ENCODE measurements at regions not wholly inside any gene's neighbourhood (a gene's known extent, or its start where the extent isn't known, plus 50 kb on each side); places are given as distances from the start of the nearest gene placed in this dataset.
"Not testable (repeated sequence)": the region's sequence is repeated elsewhere in the genome, so short reads cannot be mapped to it uniquely, and the experiment has no call there.

- H3K36me3 ChIP-seq (ENCODE audit: control insufficient read depth in 1 of 2, insufficient read depth in 2 of 2, low read length in 1 of 2), result no peaks in the 10 kb centered on the region
- DNase-seq (no peak), ATAC-seq (ENCODE audit: low FRiP score) (no peak)
- WGBS, 2 donors, result 89 to 90% methylated on average over 2 of the region's 2 CpGs
- no peaks in the 10 kb centered on the region for H3K27me3 ChIP-seq (ENCODE audit: control insufficient read depth in 1 of 2, insufficient read depth in 2 of 2, low read length in 1 of 2)
- no peak overlapping the region for H3K4me3 ChIP-seq (ENCODE audit: low read length in 2 of 2)
- H3K9me3 ChIP-seq (ENCODE audit: control insufficient read depth, low read length), result no peaks in the 10 kb centered on the region
- intact Hi-C loops (cut with DNase I), result no loop called here
- no peak overlapping the region for H3K27ac ChIP-seq (ENCODE audit: low read depth in 1 of 2, low read length in 2 of 2)
- no peaks in the 10 kb centered on the region for H3K4me1 ChIP-seq (ENCODE audit: control insufficient read depth in 1 of 2, insufficient read depth in 2 of 2, low read length in 2 of 2)
Measured at GRCh38 chr21:28174006-28174405, 818.7 kb downstream of the LTN1 start.

- no peak for DNase-seq
- H3K4me1 ChIP-seq (ENCODE audit: control insufficient read depth in 1 of 2, insufficient read depth in 2 of 2, low read length in 2 of 2), result no peaks in the 10 kb centered on the region
- WGBS, 2 donors, result 65 to 82% methylated on average over 2 of the region's 2 CpGs
- H3K4me3 ChIP-seq (ENCODE audit: low read length in 2 of 2), result no peak overlapping the region
- H3K27ac ChIP-seq (ENCODE audit: low read depth in 1 of 2, low read length in 2 of 2), result no peak overlapping the region
- no peaks in the 10 kb centered on the region for H3K36me3 ChIP-seq (ENCODE audit: control insufficient read depth in 1 of 2, insufficient read depth in 2 of 2, low read length in 1 of 2)
- H3K9me3 ChIP-seq (ENCODE audit: control insufficient read depth, low read length), result no peaks in the 10 kb centered on the region
- no peak for ATAC-seq (ENCODE audit: low FRiP score)
- intact Hi-C loops (cut with DNase I), result no loop called here
- no peaks in the 10 kb centered on the region for H3K27me3 ChIP-seq (ENCODE audit: control insufficient read depth in 1 of 2, insufficient read depth in 2 of 2, low read length in 1 of 2)
Measured at GRCh38 chr21:28172376-28172775, 820.3 kb downstream of the LTN1 start.

DNA sequence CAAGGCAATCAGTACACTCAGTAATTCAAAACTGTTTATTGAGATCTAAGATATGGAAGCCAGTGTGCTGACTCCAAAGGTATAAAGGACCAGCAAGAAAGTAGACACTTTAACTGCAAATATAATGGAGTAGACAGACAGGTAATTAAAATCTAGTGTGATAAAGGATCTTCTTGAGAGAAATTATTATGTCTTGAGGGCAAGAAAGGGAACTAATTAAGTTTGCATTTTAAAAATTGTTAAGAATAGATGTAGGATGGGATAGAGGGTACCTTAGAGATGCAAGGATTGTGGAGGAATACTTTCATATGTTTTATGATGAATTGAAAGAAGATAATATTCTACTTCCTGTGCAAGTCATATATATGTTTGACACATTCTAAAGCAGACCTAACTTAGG, 825.3 kb downstream of the LTN1 start:
- H3K4me3 ChIP-seq (ENCODE audit: low read length in 2 of 2), result no peak overlapping the region
- H3K36me3 ChIP-seq (ENCODE audit: control insufficient read depth in 1 of 2, insufficient read depth in 2 of 2, low read length in 1 of 2), result no peaks in the 10 kb centered on the region
- no peaks in the 10 kb centered on the region for H3K4me1 ChIP-seq (ENCODE audit: control insufficient read depth in 1 of 2, insufficient read depth in 2 of 2, low read length in 2 of 2)
- intact Hi-C loops (cut with DNase I), result no loop called here
- no peak for ATAC-seq (ENCODE audit: low FRiP score)
- DNase-seq, result no peak
- H3K27me3 ChIP-seq (ENCODE audit: control insufficient read depth in 1 of 2, insufficient read depth in 2 of 2, low read length in 1 of 2), result no peaks in the 10 kb centered on the region
- no peak overlapping the region for H3K27ac ChIP-seq (ENCODE audit: low read depth in 1 of 2, low read length in 2 of 2)
- no peaks in the 10 kb centered on the region for H3K9me3 ChIP-seq (ENCODE audit: control insufficient read depth, low read length)

DNA sequence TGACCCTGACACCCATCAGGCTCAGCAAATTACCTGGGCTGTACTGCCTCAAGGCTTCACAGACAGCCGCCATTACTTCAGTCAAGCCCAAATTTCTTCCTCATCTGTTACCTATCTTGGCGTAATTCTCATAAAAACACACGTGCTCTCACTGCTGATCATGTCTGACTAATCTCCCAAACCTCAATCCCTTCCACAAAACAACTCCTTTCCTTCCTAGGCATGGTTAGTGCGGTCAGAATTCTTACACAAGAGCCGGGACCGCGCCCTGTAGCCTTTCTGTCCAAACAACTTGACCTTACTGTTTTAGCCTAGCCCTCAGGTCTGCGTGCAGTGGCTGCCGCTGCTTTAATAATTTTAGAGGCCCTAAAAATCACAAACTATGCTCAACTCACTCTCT, 828.2 kb downstream of the LTN1 start:
- WGBS, 2 donors, result 92 to 95% methylated on average over 9 of the region's 9 CpGs
- H3K4me3 ChIP-seq (ENCODE audit: low read length in 2 of 2); DNase-seq; H3K36me3 ChIP-seq (ENCODE audit: control insufficient read depth in 1 of 2, insufficient read depth in 2 of 2, low read length in 1 of 2); H3K9me3 ChIP-seq (ENCODE audit: control insufficient read depth, low read length); H3K4me1 ChIP-seq (ENCODE audit: control insufficient read depth in 1 of 2, insufficient read depth in 2 of 2, low read length in 2 of 2); H3K27me3 ChIP-seq (ENCODE audit: control insufficient read depth in 1 of 2, insufficient read depth in 2 of 2, low read length in 1 of 2); ATAC-seq (ENCODE audit: low FRiP score); H3K27ac ChIP-seq (ENCODE audit: low read depth in 1 of 2, low read length in 2 of 2); intact Hi-C loops (cut with DNase I): not testable (repeated sequence)

GRCh38 chr21:28162052-28162451, 830.6 kb downstream of the LTN1 start:
- H3K9me3 ChIP-seq (ENCODE audit: control insufficient read depth, low read length); H3K4me3 ChIP-seq (ENCODE audit: low read length in 2 of 2); H3K36me3 ChIP-seq (ENCODE audit: control insufficient read depth in 1 of 2, insufficient read depth in 2 of 2, low read length in 1 of 2); H3K4me1 ChIP-seq (ENCODE audit: control insufficient read depth in 1 of 2, insufficient read depth in 2 of 2, low read length in 2 of 2); ATAC-seq (ENCODE audit: low FRiP score); H3K27me3 ChIP-seq (ENCODE audit: control insufficient read depth in 1 of 2, insufficient read depth in 2 of 2, low read length in 1 of 2); intact Hi-C loops (cut with DNase I); H3K27ac ChIP-seq (ENCODE audit: low read depth in 1 of 2, low read length in 2 of 2); DNase-seq: not testable (repeated sequence)
- WGBS, 2 donors, result 96 to 97% methylated on average over 15 of the region's 15 CpGs

- ATAC-seq (ENCODE audit: low FRiP score) (peak; percentile 44), DNase-seq (no peak)
- 69 to 76% methylated on average over 3 of the region's 3 CpGs for WGBS, 2 donors
- no peaks in the 10 kb centered on the region for H3K36me3 ChIP-seq (ENCODE audit: control insufficient read depth in 1 of 2, insufficient read depth in 2 of 2, low read length in 1 of 2)
- no peaks in the 10 kb centered on the region for H3K27me3 ChIP-seq (ENCODE audit: control insufficient read depth in 1 of 2, insufficient read depth in 2 of 2, low read length in 1 of 2)
- H3K9me3 ChIP-seq (ENCODE audit: control insufficient read depth, low read length), result no peaks in the 10 kb centered on the region
- H3K4me3 ChIP-seq (ENCODE audit: low read length in 2 of 2), result no peak overlapping the region
- H3K4me1 ChIP-seq (ENCODE audit: control insufficient read depth in 1 of 2, insufficient read depth in 2 of 2, low read length in 2 of 2), result no peaks in the 10 kb centered on the region
- no peak overlapping the region for H3K27ac ChIP-seq (ENCODE audit: low read depth in 1 of 2, low read length in 2 of 2)
- intact Hi-C loops (cut with DNase I), result no loop called here
Measured at GRCh38 chr21:28160378-28160777, 832.3 kb downstream of the LTN1 start.

GRCh38 chr21:28159396-28159795, 833.3 kb downstream of the LTN1 start:
- ATAC-seq (ENCODE audit: low FRiP score) (no peak), DNase-seq (no peak)
- no peaks in the 10 kb centered on the region for H3K4me1 ChIP-seq (ENCODE audit: control insufficient read depth in 1 of 2, insufficient read depth in 2 of 2, low read length in 2 of 2)
- no peak overlapping the region for H3K27ac ChIP-seq (ENCODE audit: low read depth in 1 of 2, low read length in 2 of 2)
- intact Hi-C loops (cut with DNase I), result loop anchor here in 1 of 2 donors (10.0 kb wide), 1 partner anchor 125 kb away; no protein-coding TSS in a partner anchor
- WGBS, 2 donors, result 71 to 76% methylated on average over 3 of the region's 3 CpGs
- no peaks in the 10 kb centered on the region for H3K9me3 ChIP-seq (ENCODE audit: control insufficient read depth, low read length)
- H3K4me3 ChIP-seq (ENCODE audit: low read length in 2 of 2), result no peak overlapping the region
- no peaks in the 10 kb centered on the region for H3K27me3 ChIP-seq (ENCODE audit: control insufficient read depth in 1 of 2, insufficient read depth in 2 of 2, low read length in 1 of 2)
- H3K36me3 ChIP-seq (ENCODE audit: control insufficient read depth in 1 of 2, insufficient read depth in 2 of 2, low read length in 1 of 2), result no peaks in the 10 kb centered on the region

GRCh38 chr21:28156590-28156989, 836.1 kb downstream of the LTN1 start:
- Histone ChIP-seq H3K27me3 (ENCODE audit: control insufficient read depth in 1 of 2, insufficient read depth in 2 of 2, low read length in 1 of 2) (no peaks in the 10 kb centered on the region), H3K4me1 (ENCODE audit: control insufficient read depth in 1 of 2, insufficient read depth in 2 of 2, low read length in 2 of 2) (no peaks in the 10 kb centered on the region), H3K9me3 (ENCODE audit: control insufficient read depth, low read length) (no peaks in the 10 kb centered on the region), H3K36me3 (ENCODE audit: control insufficient read depth in 1 of 2, insufficient read depth in 2 of 2, low read length in 1 of 2) (no peaks in the 10 kb centered on the region), H3K4me3 (ENCODE audit: low read length in 2 of 2) (no peak overlapping the region), H3K27ac (ENCODE audit: low read depth in 1 of 2, low read length in 2 of 2) (no peak overlapping the region)
- DNase-seq (no peak), ATAC-seq (ENCODE audit: low FRiP score) (no peak)
- 88 to 92% methylated on average over 6 of the region's 6 CpGs for WGBS, 2 donors
- intact Hi-C loops (cut with DNase I), result loop anchor here in 1 of 2 donors (10.0 kb wide), 1 partner anchor 128 kb away; no protein-coding TSS in a partner anchor

DNA sequence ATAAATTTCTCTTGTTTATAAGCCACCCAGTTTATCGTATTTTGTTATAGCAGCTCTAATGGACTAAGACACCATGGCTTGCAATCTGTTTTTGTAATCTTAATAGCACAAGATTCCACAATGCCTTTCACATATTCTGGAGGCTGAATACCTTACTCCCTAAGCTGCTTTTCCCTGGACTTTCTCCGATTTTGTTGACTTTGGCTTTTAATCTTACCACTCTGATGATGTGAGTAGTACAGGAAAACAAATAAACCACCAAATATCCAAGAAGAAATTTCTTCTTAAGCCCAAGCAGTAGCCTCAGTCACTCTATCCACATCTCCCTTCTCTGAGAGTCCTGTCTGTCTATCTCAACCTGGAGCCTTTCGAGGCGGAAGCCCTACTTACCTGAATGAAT, 838.6 kb downstream of the LTN1 start:
- ATAC-seq (ENCODE audit: low FRiP score) (no peak), DNase-seq (no peak)
- H3K27me3 ChIP-seq (ENCODE audit: control insufficient read depth in 1 of 2, insufficient read depth in 2 of 2, low read length in 1 of 2), result no peaks in the 10 kb centered on the region
- intact Hi-C loops (cut with DNase I), result loop anchor here in 1 of 2 donors (10.0 kb wide), 1 partner anchor 131 kb away; no protein-coding TSS in a partner anchor
- H3K27ac ChIP-seq (ENCODE audit: low read depth in 1 of 2, low read length in 2 of 2), result no peak overlapping the region
- H3K4me3 ChIP-seq (ENCODE audit: low read length in 2 of 2), result no peak overlapping the region
- H3K4me1 ChIP-seq (ENCODE audit: control insufficient read depth in 1 of 2, insufficient read depth in 2 of 2, low read length in 2 of 2), result no peaks in the 10 kb centered on the region
- H3K36me3 ChIP-seq (ENCODE audit: control insufficient read depth in 1 of 2, insufficient read depth in 2 of 2, low read length in 1 of 2), result no peaks in the 10 kb centered on the region
- H3K9me3 ChIP-seq (ENCODE audit: control insufficient read depth, low read length), result no peaks in the 10 kb centered on the region
- WGBS, 2 donors, result 55 to 71% methylated on average over 4 of the region's 4 CpGs
